ENCODE measurements at regions not wholly inside any gene's neighbourhood (a gene's known extent, or its start where the extent isn't known, plus 50 kb on each side); places are given as distances from the start of the nearest gene placed in this dataset.

DNA sequence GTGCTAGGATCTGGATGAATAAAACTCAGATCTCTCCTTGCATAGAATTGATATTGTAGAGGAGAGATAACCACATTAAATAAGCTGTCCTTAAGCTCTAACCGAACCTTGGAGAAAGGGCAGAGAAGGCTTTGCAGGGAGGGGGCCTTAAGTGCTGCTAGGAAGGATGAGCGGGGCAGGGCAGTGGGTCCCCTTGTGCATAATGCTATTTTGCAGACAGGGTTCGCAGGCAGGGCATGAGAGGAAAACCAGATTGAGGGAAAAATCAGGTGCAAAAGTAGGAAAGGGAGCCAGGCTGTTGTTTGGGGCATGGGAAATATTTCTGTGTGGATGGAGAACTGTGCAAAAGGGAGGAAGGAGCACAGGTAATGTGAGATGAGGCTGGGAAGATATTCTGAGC, 383.0 kb upstream of the JARID2 start:
- DNase-seq (ENCODE audit: low spot score) (no peak), ATAC-seq (ENCODE audit: low read depth) (no peak)
- H3K27me3 ChIP-seq (ENCODE audit: insufficient read depth, poor library complexity, severe bottlenecking) = no peaks in the 10 kb centered on the region
- H3K36me3 ChIP-seq (ENCODE audit: low read depth) = no peaks in the 10 kb centered on the region
- no peak overlapping the region for H3K27ac ChIP-seq (ENCODE audit: poor library complexity, severe bottlenecking)
- TF ChIP-seq, protein P1, sequence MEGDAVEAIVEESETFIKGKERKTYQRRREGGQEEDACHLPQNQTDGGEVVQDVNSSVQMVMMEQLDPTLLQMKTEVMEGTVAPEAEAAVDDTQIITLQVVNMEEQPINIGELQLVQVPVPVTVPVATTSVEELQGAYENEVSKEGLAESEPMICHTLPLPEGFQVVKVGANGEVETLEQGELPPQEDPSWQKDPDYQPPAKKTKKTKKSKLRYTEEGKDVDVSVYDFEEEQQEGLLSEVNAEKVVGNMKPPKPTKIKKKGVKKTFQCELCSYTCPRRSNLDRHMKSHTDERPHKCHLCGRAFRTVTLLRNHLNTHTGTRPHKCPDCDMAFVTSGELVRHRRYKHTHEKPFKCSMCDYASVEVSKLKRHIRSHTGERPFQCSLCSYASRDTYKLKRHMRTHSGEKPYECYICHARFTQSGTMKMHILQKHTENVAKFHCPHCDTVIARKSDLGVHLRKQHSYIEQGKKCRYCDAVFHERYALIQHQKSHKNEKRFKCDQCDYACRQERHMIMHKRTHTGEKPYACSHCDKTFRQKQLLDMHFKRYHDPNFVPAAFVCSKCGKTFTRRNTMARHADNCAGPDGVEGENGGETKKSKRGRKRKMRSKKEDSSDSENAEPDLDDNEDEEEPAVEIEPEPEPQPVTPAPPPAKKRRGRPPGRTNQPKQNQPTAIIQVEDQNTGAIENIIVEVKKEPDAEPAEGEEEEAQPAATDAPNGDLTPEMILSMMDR (IDR thresholded peaks at IDR 0.05; ENCODE audit: poor library complexity, severe bottlenecking) = no peak
- no peaks in the 10 kb centered on the region for H3K4me1 ChIP-seq (ENCODE audit: insufficient read depth, poor library complexity, severe bottlenecking)
- H3K4me3 ChIP-seq (ENCODE audit: severe bottlenecking) = no peak overlapping the region
- no peaks in the 10 kb centered on the region for H3K9me3 ChIP-seq (ENCODE audit: severe bottlenecking)

DNA sequence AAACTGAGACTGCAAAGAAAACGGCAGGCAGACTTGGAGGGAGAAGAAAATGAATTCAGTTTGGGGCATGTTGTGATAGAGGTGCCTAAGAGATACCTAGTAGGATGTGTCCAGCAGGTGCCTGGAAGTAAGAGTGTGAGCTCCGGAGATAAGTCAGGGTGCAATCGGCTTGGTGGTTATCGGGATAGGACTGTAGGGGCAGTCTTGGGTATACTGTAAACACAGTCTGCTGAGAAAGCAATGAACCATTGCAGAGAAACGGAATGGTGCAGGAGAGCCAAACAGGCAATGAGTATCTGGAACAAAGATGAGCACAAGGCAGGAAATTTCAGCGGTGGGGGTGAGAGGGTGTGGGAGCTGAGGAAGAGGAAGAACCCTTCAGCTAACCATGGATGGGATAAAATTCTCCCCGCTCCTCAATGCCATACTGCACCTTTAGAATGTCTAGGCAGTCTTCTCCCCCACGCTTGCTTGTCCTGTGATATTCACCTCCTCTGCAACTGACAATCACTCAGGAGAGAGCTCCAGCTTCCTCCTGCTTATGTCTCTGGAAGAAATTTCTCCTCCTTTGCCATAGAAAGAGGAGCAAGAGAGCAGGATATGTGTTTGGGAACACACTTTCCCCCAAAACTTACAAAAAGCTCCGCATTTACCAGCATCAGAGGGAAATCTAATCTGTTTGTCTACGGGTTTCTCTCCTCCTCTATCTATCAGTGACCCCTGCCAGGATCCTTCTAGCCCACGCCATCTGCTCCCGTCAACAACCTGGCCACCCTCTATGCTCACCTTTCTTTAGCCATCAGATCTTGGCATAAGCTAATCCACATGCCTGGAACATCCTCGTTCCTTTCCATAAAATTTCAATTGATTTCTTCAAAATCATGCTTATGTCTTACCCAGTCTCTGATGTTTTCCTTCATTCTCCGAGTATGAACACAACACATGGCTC, 381.7 kb upstream of the JARID2 start:
- H3K4me3 ChIP-seq (ENCODE audit: severe bottlenecking) = no peak overlapping the region
- H3K36me3 ChIP-seq (ENCODE audit: low read depth) = no peaks in the 10 kb centered on the region
- no peak overlapping the region for H3K27ac ChIP-seq (ENCODE audit: poor library complexity, severe bottlenecking)
- ATAC-seq (ENCODE audit: low read depth) = no peak
- no peak for DNase-seq (ENCODE audit: low spot score)
- H3K4me1 ChIP-seq (ENCODE audit: insufficient read depth, poor library complexity, severe bottlenecking) = no peaks in the 10 kb centered on the region
- no peaks in the 10 kb centered on the region for H3K9me3 ChIP-seq (ENCODE audit: severe bottlenecking)
- TF ChIP-seq, protein P1 (IDR thresholded peaks at IDR 0.05; ENCODE audit: poor library complexity, severe bottlenecking) = no peak
- no peaks in the 10 kb centered on the region for H3K27me3 ChIP-seq (ENCODE audit: insufficient read depth, poor library complexity, severe bottlenecking)

DNA sequence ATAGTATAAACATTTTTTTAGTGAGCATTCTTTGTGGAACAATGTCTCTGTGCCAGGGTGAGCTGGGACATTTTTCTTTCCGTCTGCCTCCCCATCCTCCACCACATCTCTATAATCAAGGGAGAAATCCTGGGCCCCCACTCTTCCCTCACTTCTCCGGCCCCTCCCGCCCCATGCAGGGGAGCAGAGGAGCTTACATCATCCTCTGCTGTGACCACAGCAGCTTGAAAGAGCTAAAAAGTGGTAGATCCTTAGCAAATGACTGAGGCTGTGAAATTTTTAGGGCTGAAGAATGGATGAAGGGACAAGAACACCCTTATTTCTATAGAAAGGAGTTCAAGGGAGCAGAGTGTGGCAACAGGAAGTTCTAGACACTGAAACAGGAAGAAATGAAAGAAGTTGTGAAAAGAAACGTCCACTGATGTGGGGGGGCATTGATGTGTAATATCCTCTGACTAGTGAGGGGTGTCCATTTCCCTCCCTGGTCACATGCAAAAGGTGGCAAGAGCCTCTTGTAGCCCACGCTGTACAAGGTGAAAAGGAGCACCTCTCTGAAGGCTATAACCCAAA, 380.3 kb upstream of the JARID2 start:
- H3K4me3 ChIP-seq (ENCODE audit: severe bottlenecking) = no peak overlapping the region
- no peaks in the 10 kb centered on the region for H3K4me1 ChIP-seq (ENCODE audit: insufficient read depth, poor library complexity, severe bottlenecking)
- DNase-seq (ENCODE audit: low spot score) = no peak
- H3K36me3 ChIP-seq (ENCODE audit: low read depth) = no peaks in the 10 kb centered on the region
- no peaks in the 10 kb centered on the region for H3K9me3 ChIP-seq (ENCODE audit: severe bottlenecking)
- no peaks in the 10 kb centered on the region for H3K27me3 ChIP-seq (ENCODE audit: insufficient read depth, poor library complexity, severe bottlenecking)
- TF ChIP-seq, protein P1 (IDR thresholded peaks at IDR 0.05; ENCODE audit: poor library complexity, severe bottlenecking) = no peak
- no peak for ATAC-seq (ENCODE audit: low read depth)
- no peak overlapping the region for H3K27ac ChIP-seq (ENCODE audit: poor library complexity, severe bottlenecking)

DNA sequence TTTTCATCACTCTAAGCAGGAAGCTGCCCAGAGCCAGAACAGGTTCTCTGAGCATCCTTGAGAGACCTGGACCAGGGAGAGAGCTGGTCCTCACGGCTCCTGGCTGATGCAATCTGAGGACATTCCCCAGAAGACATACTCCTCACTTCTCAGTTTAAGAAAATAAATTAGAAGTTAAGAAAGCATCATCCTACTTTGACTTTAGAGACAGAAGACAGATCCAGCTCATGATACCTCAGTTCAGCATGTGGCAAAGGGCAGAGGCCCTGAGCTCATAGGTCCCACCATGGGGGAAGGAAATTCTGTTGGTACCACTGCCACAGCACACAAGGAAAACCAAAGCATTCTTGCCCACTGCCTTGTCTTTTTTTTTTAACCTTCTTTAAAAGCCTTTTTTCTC, 378.1 kb upstream of the JARID2 start:
- Histone ChIP-seq H3K27ac (ENCODE audit: poor library complexity, severe bottlenecking) (no peak overlapping the region), H3K36me3 (ENCODE audit: low read depth) (no peaks in the 10 kb centered on the region), H3K4me3 (ENCODE audit: severe bottlenecking) (no peak overlapping the region), H3K4me1 (ENCODE audit: insufficient read depth, poor library complexity, severe bottlenecking) (no peaks in the 10 kb centered on the region), H3K27me3 (ENCODE audit: insufficient read depth, poor library complexity, severe bottlenecking) (no peaks in the 10 kb centered on the region), H3K9me3 (ENCODE audit: severe bottlenecking) (no peaks in the 10 kb centered on the region)
- no peak for DNase-seq (ENCODE audit: low spot score)
- ATAC-seq (ENCODE audit: low read depth) = no peak
- TF ChIP-seq, protein P1 (IDR thresholded peaks at IDR 0.05; ENCODE audit: poor library complexity, severe bottlenecking) = no peak

DNA sequence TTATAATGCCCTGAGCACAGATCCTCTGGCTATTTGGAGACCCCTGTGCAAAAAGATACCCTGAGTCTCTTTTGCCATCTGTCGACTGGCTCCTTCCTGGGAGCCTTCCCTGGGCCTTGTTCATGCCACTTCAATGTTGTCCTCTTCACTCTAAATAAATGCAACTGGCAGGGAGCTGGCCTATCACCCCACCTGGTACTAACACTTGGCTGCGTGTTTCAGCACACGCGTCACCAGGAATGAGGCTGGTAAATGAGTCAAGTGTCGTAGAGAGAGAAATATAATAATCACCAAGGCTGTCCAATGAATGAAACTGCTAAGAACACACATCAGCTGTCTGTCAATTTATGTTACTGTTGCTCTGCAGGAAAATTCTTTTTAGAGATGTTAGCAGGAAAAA, 374.6 kb upstream of the JARID2 start:
- H3K9me3 ChIP-seq (ENCODE audit: severe bottlenecking) = no peaks in the 10 kb centered on the region
- H3K27ac ChIP-seq (ENCODE audit: poor library complexity, severe bottlenecking) = no peak overlapping the region
- no peak overlapping the region for H3K4me3 ChIP-seq (ENCODE audit: severe bottlenecking)
- TF ChIP-seq, protein P1 (IDR thresholded peaks at IDR 0.05; ENCODE audit: poor library complexity, severe bottlenecking) = no peak
- ATAC-seq (ENCODE audit: low read depth) (no peak), DNase-seq (ENCODE audit: low spot score) (no peak)
- H3K36me3 ChIP-seq (ENCODE audit: low read depth) = no peaks in the 10 kb centered on the region
- H3K4me1 ChIP-seq (ENCODE audit: insufficient read depth, poor library complexity, severe bottlenecking) = no peaks in the 10 kb centered on the region
- H3K27me3 ChIP-seq (ENCODE audit: insufficient read depth, poor library complexity, severe bottlenecking) = no peaks in the 10 kb centered on the region
